HepG2 (cell line): ENCODE measurements at regions not wholly inside any gene's neighbourhood (a gene's known extent, or its start where the extent isn't known, plus 50 kb on each side); places are given as distances from the start of the nearest gene placed in this dataset.

Source experiments
- ATAC-seq: fragments of 200-7000 bp; cut with Tn5 transposase; 3 replicates; pipeline ENCODE4 v1.9.1; 2020; ENCODE audit warnings: mild to moderate bottlenecking, moderate library complexity
- BruUV-seq: library from RNA; stranded (reverse); fragments of 400-500 nt; replicated peaks from 2 replicates; lab custom pipeline; 2021; lab: Mats Ljungman, UMichigan
- CTCF ChIA-PET: fragments of 300-600 bp; formaldehyde crosslinking; extraction: SDS; loops from one replicate; lab custom pipeline; 2021; ENCODE audit warnings: low total read pairs, inconsistent platforms, low intra/inter-chr PET ratio; lab: Yijun Ruan, JAX
- POLR2A ChIA-PET: fragments of 350-600 bp; sonication (Branson Sonifier 250); formaldehyde crosslinking; loops from one replicate; lab custom pipeline; 2020; ENCODE audit warnings: antibody characterized with exemption, inconsistent platforms; lab: Yijun Ruan, JAX
- DNase-seq: peaks from one replicate; pipeline ENCODE4 v3.0.0-alpha.2; 2015; ENCODE audit warnings: low spot score
- FAIRE-seq: peaks from 3 replicates; lab custom pipeline; 2011; peaks lifted over from hg19 to GRCh38; lab: Jason Lieb, UNC
- H2AFZ ChIP-seq: one replicate; pipeline ENCODE4 v1.6.1; 2011; ENCODE audit warnings: low read length, inconsistent platforms
- H3K27ac ChIP-seq: fragments of 300-600 bp; 3 replicates; pipeline ENCODE4 v1.8.0; 2011; ENCODE audit warnings: mixed run types, mild to moderate bottlenecking, mixed read lengths, low read length, inconsistent platforms; ENCODE audit not compliant: insufficient read depth; ENCODE audit errors: extremely low read length
- H3K27me3 ChIP-seq, 2 experiments: fragments of 200-600 bp in 1 of 2; 2 replicates in 1 of 2; 3 replicates in 1 of 2; pipeline versions ENCODE4 v1.6.0 to v1.8.0; 2011; ENCODE audit warnings: low read length in 2 of 2, mild to moderate bottlenecking in 2 of 2, moderate library complexity in 2 of 2, inconsistent platforms in 1 of 2; ENCODE audit not compliant: insufficient read depth in 2 of 2, control insufficient read depth in 1 of 2
- H3K36me3 ChIP-seq, 2 experiments: fragments of 200-600 bp in 1 of 2; replicated peaks in 1 of 2; 2 replicates in 1 of 2; 3 replicates in 1 of 2; pipeline versions ENCODE4 v1.5.1 to v1.8.0; 2011; ENCODE audit warnings: low read length in 2 of 2, inconsistent platforms in 1 of 2; ENCODE audit not compliant: insufficient read depth in 2 of 2, control insufficient read depth in 1 of 2
- H3K4me1 ChIP-seq: 2 replicates; pipeline ENCODE4 v1.5.1; 2012; ENCODE audit warnings: low read length, inconsistent platforms; ENCODE audit not compliant: insufficient read depth
- H3K4me2 ChIP-seq: 2 replicates; pipeline ENCODE4 v1.6.0; 2011; ENCODE audit warnings: low read depth, low read length, inconsistent platforms
- H3K4me3 ChIP-seq, 3 experiments: fragments of 200-600 bp in 1 of 3; sonication (generic), shearing (Covaris generic) in 1 of 3; replicated peaks in 1 of 3; 2 replicates each; pipeline ENCODE4 v1.5.1; 2011 to 2016; ENCODE audit warnings: low read length in 3 of 3, inconsistent platforms in 2 of 3, low read depth in 2 of 3, mild to moderate bottlenecking in 2 of 3, control low read depth in 1 of 3, mixed read lengths in 1 of 3; ENCODE audit not compliant: insufficient read depth in 1 of 3
- H3K79me2 ChIP-seq: one replicate; pipeline ENCODE4 v1.6.1; 2011; ENCODE audit warnings: low read length, inconsistent platforms; ENCODE audit not compliant: insufficient read depth
- H3K9ac ChIP-seq: 2 replicates; pipeline ENCODE4 v1.6.0; 2011; ENCODE audit warnings: mild to moderate bottlenecking, low read depth, low read length, inconsistent platforms; ENCODE audit not compliant: insufficient read depth
- H3K9me3 ChIP-seq: 2 replicates; pipeline ENCODE4 v1.5.1; 2012; ENCODE audit warnings: mild to moderate bottlenecking, low read length
- H4K20me1 ChIP-seq: 2 replicates; pipeline ENCODE4 v1.6.0; 2011; ENCODE audit warnings: inconsistent platforms, mild to moderate bottlenecking, low read length, moderate library complexity; ENCODE audit not compliant: insufficient read depth
- ARID3A ChIP-seq: IDR thresholded peaks from 2 replicates; pipeline ENCODE4 v1.6.1; 2012; ENCODE audit warnings: low read depth, low read length, improper control_type of control experiment
- ETS1 ChIP-seq: sonication (generic); formaldehyde crosslinking; IDR thresholded peaks from 2 replicates; pipeline ENCODE4 v1.4.0; 2020; ENCODE audit warnings: missing genetic modification reagents
- PTBP1 ChIP-seq: fragments of 200-400 bp; formaldehyde crosslinking; IDR thresholded peaks from 2 replicates; pipeline ENCODE4 v1.6.1; 2018; ENCODE audit warnings: low read length, low read depth; ENCODE audit not compliant: poor library complexity, severe bottlenecking
- SRSF4 ChIP-seq: fragments of 200-400 bp; formaldehyde crosslinking; IDR thresholded peaks from one replicate; pipeline ENCODE4 v1.6.1; 2018; ENCODE audit warnings: mild to moderate bottlenecking, low read depth, low read length, moderate library complexity; ENCODE audit not compliant: poor library complexity, severe bottlenecking
- ZMAT5 ChIP-seq: sonication (generic); formaldehyde crosslinking; IDR thresholded peaks from 2 replicates; pipeline ENCODE4 v1.5.0; 2020; ENCODE audit warnings: mild to moderate bottlenecking, low read depth, missing genetic modification reagents, borderline replicate concordance
- ZNF616 ChIP-seq: sonication (generic); formaldehyde crosslinking; IDR thresholded peaks from 2 replicates; pipeline ENCODE4 v1.5.0; 2020; ENCODE audit warnings: low read depth, mild to moderate bottlenecking, missing genetic modification reagents
- ZSCAN29 ChIP-seq: sonication (generic); formaldehyde crosslinking; conservative IDR thresholded peaks from 2 replicates; pipeline ENCODE4 v1.4.0; 2020; ENCODE audit warnings: mild to moderate bottlenecking, missing genetic modification reagents
- WGBS: methylation state at CpG from one replicate; pipeline ENCODE4 v1.1.6; 2017; ENCODE audit warnings: low lambda C conversion rate; 5-methylcytosine and 5-hydroxymethylcytosine counted together
- in situ Hi-C: cut with HindIII; loops from 2 replicates; pipeline ENCODE4 v1.10.0; 2017; ENCODE audit warnings: low pct_unique_long_range_greater_than_20kb; ENCODE audit not compliant: extremely low pct_ligation_motif_present
- intact Hi-C: fragments of 100-400 bp; cut with micrococcal nuclease; formaldehyde crosslinking; loops from one replicate; pipeline ENCODE4 v1.10.0; 2022; ENCODE audit not compliant: unreplicated experiment
- TF ChIP-seq, protein P1 (sequence below): sonication (generic); formaldehyde crosslinking; IDR thresholded peaks from 2 replicates; pipeline ENCODE4 v1.9.0; 2021; ENCODE audit warnings: mild to moderate bottlenecking, missing genetic modification reagents
- TF ChIP-seq, protein P2 (sequence below), 2 experiments: sonication (generic) in 1 of 2; formaldehyde crosslinking in 1 of 2; IDR thresholded peaks; 2 replicates each; pipeline versions ENCODE4 v1.5.1 to v1.6.1; 2011 to 2020; ENCODE audit warnings: borderline replicate concordance in 1 of 2, low read depth in 1 of 2, low read length in 1 of 2, mild to moderate bottlenecking in 1 of 2, missing genetic modification reagents in 1 of 2, moderate library complexity in 1 of 2
- TF ChIP-seq, protein P3 (sequence below): sonication (generic); formaldehyde crosslinking; IDR thresholded peaks from 2 replicates; pipeline ENCODE4 v1.4.0; 2020; ENCODE audit warnings: mild to moderate bottlenecking, missing genetic modification reagents

GRCh38 chr13:90171649-90172048 lies 1175.8 kb upstream of the MIR17HG start (continued):
- TF ChIP-seq ZMAT5 (CRISPR knock-in tag), result no peak
- no peak for TF ChIP-seq SRSF4
- no peak for TF ChIP-seq ARID3A
- TF ChIP-seq ZNF616, result no peak
- TF ChIP-seq PTBP1, result no peak
- TF ChIP-seq ZSCAN29, result no peak
- TF ChIP-seq ETS1 (CRISPR knock-in tag), result no peak

DNA sequence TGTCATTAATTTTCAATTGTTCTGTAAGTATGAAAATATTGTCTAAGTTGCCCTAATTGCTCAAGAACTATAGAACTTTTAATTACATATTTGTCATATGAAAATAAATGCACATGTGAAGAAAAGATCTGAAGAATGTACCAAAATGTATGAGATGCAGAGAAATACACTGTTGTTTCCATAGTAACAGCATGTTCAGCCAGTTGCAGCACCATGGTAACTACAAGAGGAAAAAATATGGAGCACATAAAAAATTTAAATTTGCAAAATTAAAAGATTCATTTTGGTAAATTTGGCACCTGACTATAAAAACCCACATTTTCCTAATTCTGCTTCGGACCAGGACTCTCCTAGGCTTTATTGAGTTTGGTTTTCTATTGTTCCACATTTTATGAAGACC lies 1170.0 kb upstream of the MIR17HG start:
- intact Hi-C loops (no loop called here), in situ Hi-C loops (no loop called here)
- 0 out of 2 replicates have a peak, but pooled peaks cover 6% of the 10 kb centered on the region for H3K9me3 ChIP-seq
- no peaks in the 10 kb centered on the region for H3K79me2 ChIP-seq
- H2AFZ ChIP-seq, result no peak overlapping the region
- no peak overlapping the region for H3K4me2 ChIP-seq
- no peak overlapping the region for H3K27ac ChIP-seq
- ATAC-seq, result no peak
- DNase-seq, result no peak
- no peak overlapping the region for H3K9ac ChIP-seq
- POLR2A ChIA-PET, result no interaction called here
- BruUV-seq, result no TSS peak
- no peak overlapping the region for H3K4me3 ChIP-seq
- no peaks in the 10 kb centered on the region for H3K4me1 ChIP-seq
- no peaks in the 10 kb centered on the region for H4K20me1 ChIP-seq
- H3K36me3 ChIP-seq, result no peaks in the 10 kb centered on the region
- no peaks in the 10 kb centered on the region for H3K27me3 ChIP-seq
- no peak for FAIRE-seq
- CTCF ChIA-PET, result no interaction called here
- 5% methylated on average over 1 of the region's 1 CpG for WGBS
- TF ChIP-seq, protein P1, sequence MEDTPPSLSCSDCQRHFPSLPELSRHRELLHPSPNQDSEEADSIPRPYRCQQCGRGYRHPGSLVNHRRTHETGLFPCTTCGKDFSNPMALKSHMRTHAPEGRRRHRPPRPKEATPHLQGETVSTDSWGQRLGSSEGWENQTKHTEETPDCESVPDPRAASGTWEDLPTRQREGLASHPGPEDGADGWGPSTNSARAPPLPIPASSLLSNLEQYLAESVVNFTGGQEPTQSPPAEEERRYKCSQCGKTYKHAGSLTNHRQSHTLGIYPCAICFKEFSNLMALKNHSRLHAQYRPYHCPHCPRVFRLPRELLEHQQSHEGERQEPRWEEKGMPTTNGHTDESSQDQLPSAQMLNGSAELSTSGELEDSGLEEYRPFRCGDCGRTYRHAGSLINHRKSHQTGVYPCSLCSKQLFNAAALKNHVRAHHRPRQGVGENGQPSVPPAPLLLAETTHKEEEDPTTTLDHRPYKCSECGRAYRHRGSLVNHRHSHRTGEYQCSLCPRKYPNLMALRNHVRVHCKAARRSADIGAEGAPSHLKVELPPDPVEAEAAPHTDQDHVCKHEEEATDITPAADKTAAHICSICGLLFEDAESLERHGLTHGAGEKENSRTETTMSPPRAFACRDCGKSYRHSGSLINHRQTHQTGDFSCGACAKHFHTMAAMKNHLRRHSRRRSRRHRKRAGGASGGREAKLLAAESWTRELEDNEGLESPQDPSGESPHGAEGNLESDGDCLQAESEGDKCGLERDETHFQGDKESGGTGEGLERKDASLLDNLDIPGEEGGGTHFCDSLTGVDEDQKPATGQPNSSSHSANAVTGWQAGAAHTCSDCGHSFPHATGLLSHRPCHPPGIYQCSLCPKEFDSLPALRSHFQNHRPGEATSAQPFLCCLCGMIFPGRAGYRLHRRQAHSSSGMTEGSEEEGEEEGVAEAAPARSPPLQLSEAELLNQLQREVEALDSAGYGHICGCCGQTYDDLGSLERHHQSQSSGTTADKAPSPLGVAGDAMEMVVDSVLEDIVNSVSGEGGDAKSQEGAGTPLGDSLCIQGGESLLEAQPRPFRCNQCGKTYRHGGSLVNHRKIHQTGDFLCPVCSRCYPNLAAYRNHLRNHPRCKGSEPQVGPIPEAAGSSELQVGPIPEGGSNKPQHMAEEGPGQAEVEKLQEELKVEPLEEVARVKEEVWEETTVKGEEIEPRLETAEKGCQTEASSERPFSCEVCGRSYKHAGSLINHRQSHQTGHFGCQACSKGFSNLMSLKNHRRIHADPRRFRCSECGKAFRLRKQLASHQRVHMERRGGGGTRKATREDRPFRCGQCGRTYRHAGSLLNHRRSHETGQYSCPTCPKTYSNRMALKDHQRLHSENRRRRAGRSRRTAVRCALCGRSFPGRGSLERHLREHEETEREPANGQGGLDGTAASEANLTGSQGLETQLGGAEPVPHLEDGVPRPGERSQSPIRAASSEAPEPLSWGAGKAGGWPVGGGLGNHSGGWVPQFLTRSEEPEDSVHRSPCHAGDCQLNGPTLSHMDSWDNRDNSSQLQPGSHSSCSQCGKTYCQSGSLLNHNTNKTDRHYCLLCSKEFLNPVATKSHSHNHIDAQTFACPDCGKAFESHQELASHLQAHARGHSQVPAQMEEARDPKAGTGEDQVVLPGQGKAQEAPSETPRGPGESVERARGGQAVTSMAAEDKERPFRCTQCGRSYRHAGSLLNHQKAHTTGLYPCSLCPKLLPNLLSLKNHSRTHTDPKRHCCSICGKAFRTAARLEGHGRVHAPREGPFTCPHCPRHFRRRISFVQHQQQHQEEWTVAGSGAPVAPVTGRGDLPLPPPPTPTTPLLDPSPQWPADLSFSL (CRISPR knock-in tag), result no peak
- TF ChIP-seq, protein P2, sequence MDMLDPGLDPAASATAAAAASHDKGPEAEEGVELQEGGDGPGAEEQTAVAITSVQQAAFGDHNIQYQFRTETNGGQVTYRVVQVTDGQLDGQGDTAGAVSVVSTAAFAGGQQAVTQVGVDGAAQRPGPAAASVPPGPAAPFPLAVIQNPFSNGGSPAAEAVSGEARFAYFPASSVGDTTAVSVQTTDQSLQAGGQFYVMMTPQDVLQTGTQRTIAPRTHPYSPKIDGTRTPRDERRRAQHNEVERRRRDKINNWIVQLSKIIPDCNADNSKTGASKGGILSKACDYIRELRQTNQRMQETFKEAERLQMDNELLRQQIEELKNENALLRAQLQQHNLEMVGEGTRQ (IDR thresholded peaks at IDR 0.05; ENCODE audit: low read depth, low read length), result no peak
- TF ChIP-seq, protein P2 (CRISPR knock-in tag; IDR thresholded peaks at IDR 0.05; ENCODE audit: borderline replicate concordance), result no peak
- TF ChIP-seq, protein P3, sequence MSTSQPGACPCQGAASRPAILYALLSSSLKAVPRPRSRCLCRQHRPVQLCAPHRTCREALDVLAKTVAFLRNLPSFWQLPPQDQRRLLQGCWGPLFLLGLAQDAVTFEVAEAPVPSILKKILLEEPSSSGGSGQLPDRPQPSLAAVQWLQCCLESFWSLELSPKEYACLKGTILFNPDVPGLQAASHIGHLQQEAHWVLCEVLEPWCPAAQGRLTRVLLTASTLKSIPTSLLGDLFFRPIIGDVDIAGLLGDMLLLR, result no peak
